ENCODE measurements at regions not wholly inside any gene's neighbourhood (a gene's known extent, or its start where the extent isn't known, plus 50 kb on each side); places are given as distances from the start of the nearest gene placed in this dataset.

GRCh38 chr6:69571234-69571633 is 225.6 kb downstream of the LMBRD1 start:
- no peak for TF ChIP-seq CTCF (IDR thresholded peaks at IDR 0.05)
- TF ChIP-seq POLR2A (IDR thresholded peaks at IDR 0.05), result no peak
